Lower leg skin (tissue), 3 donors: ENCODE measurements at regions not wholly inside any gene's neighbourhood (a gene's known extent, or its start where the extent isn't known, plus 50 kb on each side); places are given as distances from the start of the nearest gene placed in this dataset.

ENCODE experiments used
- POLR2A ChIP-seq, 2 donors: fragments of 450-650 bp; IDR thresholded peaks; one replicate each; pipeline ENCODE4 v1.6.1; 2016 to 2017; ENCODE audit warnings: antibody characterized with exemption in 2 of 2, mild to moderate bottlenecking in 1 of 2, moderate library complexity in 1 of 2
- TF ChIP-seq, protein P1 (sequence below), 3 donors: fragments of 450-650 bp; IDR thresholded peaks; one replicate each; pipeline ENCODE4 v1.5.1; 2016; ENCODE audit warnings: antibody characterized with exemption in 3 of 3, mild to moderate bottlenecking in 3 of 3, moderate library complexity in 2 of 3

DNA sequence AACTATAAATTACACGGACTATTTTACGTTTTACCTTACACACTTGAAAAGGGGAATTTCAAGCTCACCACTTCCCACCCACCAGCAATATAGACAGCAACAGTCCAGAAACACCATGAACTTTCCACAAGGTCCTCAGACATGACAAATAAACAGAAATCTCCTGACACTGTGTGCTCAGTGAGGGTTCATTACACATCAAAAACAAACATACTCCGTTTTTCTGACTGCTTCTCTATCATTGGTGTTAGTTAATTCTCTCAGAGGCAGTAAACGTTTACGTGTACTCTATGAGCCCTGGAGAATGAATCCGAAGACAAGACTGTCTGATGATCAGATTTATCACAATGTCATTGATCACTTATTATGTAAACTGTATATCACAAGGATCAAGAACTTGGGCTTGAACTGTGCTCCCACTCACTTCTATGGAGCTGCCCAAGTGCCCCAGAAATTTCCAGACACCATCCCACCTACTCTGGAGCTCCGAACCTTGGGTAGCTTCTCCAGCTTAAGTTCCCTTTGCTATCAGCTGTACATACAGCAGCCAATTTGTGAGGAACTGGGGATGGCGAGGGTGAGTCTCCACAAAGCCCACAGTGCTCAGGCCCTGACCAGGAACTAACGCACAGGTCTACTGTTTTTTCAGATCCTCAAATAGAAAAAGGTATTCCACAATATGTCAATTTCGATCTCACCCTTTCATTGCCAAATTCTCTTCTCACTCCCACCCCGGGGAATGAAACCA is 86.0 kb downstream of the ALDH8A1 start:
- TF ChIP-seq, protein P1, sequence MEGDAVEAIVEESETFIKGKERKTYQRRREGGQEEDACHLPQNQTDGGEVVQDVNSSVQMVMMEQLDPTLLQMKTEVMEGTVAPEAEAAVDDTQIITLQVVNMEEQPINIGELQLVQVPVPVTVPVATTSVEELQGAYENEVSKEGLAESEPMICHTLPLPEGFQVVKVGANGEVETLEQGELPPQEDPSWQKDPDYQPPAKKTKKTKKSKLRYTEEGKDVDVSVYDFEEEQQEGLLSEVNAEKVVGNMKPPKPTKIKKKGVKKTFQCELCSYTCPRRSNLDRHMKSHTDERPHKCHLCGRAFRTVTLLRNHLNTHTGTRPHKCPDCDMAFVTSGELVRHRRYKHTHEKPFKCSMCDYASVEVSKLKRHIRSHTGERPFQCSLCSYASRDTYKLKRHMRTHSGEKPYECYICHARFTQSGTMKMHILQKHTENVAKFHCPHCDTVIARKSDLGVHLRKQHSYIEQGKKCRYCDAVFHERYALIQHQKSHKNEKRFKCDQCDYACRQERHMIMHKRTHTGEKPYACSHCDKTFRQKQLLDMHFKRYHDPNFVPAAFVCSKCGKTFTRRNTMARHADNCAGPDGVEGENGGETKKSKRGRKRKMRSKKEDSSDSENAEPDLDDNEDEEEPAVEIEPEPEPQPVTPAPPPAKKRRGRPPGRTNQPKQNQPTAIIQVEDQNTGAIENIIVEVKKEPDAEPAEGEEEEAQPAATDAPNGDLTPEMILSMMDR (IDR thresholded peaks at IDR 0.05) = no peak
- TF ChIP-seq POLR2A (IDR thresholded peaks at IDR 0.05) = no peak
